OCI-M1 (cell line): ENCODE measurements at regions not wholly inside any gene's neighbourhood (a gene's known extent, or its start where the extent isn't known, plus 50 kb on each side); places are given as distances from the start of the nearest gene placed in this dataset.
"Not testable (repeated sequence)": the region's sequence is repeated elsewhere in the genome, so short reads cannot be mapped to it uniquely, and the experiment has no call there.

Experiments
- DNase-seq: peaks from one replicate; lab custom pipeline; 2025; lab: John Stamatoyannopoulos, UW

- DNase-seq = no peak
These were observed 193.7 kb downstream of the OSTF1 start for GRCh38 chr9:75282047-75282446.

- no peak for DNase-seq
These were observed 201.0 kb downstream of the OSTF1 start for GRCh38 chr9:75289332-75289731.

DNA sequence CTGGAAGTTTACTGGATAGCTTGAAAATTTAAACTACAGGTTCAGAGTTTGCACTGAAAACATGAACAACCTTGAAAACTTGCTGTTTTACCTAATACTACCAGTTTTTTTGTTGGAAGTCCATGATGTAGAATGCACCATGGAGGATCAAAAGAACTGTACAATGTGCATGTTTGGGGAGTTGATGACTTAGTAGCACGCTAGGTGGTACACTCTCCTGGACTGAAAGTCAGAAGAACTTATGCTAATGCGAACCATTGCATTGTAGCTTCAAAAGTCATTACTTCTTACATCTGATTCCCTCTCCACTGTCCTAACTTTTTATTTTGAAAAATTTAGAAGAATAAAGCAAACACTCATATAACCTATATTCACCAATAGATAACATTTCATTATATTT, 211.0 kb downstream of the OSTF1 start:
- DNase-seq = peak; percentile 20

DNA sequence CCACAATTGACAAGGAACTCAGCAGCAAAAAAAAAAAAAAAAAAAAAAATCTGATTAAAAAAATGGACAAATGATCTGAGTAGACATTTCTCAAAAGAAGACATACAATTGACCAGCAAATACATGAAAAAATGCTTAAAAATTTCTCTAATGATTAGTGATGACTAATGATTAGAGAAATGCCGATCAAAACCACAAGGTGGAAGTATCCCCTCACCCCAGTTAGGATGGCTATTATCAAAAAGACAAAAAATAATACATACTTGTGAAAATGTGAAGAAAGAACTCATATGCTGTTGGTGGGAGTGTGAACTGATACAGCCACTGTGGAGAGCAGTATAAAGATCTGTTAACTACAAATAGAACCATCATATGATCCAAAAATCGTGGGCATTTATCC, 245.3 kb downstream of the OSTF1 start:
- DNase-seq = no peak

DNA sequence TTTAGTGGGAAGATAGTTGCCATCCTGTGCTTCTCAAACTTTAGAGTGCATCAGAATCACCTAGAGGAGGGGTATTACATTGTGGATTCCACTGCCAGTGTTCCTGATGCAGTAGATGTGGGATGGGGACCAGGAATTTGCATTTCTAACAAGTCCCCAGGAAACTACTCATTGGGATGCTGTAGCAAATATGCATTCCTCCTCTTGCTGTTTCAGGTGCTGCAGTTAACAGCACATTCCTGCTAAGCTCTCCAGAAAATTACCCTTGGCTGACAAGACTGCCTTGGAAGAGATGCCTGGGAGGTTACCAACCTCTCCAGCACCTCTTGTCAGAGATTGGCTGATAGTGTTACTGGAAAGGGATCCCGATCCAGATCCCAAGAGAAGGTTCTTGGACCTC, 270.5 kb downstream of the OSTF1 start:
- no peak for DNase-seq

- DNase-seq = no peak
These were observed 271.3 kb downstream of the OSTF1 start for GRCh38 chr9:75359638-75360037.

- DNase-seq = no peak
These were observed 271.9 kb downstream of the OSTF1 start for GRCh38 chr9:75360252-75360651.

DNA sequence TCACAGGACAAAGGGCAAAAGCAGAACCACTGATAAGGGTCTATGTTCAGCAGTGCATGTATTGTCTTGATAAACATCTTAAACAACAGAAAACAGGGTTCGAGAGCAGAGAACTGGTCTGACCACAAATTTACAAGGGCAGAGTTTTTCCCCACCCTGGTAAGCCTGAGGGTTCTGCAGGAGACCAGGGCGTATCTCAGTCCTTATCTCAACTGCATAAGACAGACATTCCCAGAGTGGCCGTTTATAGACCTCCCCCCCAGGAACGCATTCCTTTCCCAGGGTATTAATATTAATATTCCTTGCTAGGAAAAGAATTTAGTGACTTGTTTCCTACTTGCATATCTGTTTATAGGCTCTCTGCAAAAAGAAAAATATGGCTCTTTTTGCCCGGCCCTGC, 274.1 kb downstream of the OSTF1 start:
- DNase-seq = not testable (repeated sequence)

DNA sequence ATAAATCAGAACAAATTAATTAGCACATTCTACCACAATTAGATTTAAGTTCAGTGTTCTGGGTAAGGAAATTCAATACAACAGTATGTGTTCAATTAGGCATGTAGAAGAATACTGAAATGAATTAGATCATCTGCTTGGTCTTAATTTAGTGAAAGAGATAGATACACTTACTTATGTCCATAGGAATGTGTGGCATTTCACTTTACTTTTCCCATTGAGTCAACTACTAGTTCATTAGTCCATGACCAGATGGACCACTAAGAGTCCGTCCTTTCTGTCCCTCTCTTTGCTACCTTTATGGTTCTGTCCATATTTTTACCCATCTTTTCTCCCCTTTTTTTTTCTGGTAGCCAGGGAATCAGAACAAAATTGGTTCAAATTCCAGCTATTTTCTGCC, 276.9 kb downstream of the OSTF1 start:
- DNase-seq = no peak

DNA sequence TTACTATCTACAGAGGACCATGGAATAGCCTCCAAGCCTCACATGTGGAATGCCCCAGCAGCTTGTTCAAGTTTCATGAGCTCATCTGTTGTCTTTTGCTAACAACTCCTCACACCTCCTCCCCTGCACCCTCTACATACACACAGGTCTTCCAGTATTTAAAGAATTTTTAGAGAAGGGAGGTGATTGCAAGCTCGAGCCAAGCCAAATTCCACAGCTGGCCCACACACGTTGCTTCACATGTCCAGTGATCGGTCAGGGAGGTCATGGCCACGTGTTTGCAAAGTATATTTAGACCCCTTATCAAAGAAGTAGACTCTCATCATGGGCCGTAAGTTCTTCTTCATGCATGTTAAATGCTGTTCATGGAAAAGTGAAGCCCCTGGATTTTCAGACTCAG, 281.7 kb downstream of the OSTF1 start:
- DNase-seq = no peak

GRCh38 chr9:75372499-75373268, 284.4 kb downstream of the OSTF1 start:
- no peak for DNase-seq

- DNase-seq = no peak
These were observed 288.5 kb downstream of the OSTF1 start for GRCh38 chr9:75376680-75377254.

GRCh38 chr9:75378036-75378435, 289.7 kb downstream of the OSTF1 start:
- DNase-seq = no peak

DNA sequence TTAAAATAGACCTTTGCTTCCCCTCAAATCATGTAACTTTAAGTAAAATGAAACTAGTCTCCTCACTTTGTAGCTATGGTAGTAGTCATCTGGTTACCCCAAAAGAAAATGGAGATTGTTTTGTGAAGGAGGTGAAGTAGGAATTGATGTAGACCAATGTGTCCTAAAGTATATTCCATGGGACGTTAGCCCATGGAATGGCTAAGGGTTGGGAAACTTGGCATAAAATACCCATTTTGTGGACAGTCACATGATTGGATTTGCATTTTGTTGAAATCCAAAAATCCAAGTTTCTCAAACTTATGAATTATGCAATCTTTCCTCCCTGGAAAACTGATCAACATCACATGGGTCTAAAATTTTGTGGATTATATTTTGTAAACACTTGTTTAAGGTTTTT, 290.6 kb downstream of the OSTF1 start:
- DNase-seq = no peak

GRCh38 chr9:75382126-75382525, 293.8 kb downstream of the OSTF1 start:
- DNase-seq = peak; percentile 9

DNA sequence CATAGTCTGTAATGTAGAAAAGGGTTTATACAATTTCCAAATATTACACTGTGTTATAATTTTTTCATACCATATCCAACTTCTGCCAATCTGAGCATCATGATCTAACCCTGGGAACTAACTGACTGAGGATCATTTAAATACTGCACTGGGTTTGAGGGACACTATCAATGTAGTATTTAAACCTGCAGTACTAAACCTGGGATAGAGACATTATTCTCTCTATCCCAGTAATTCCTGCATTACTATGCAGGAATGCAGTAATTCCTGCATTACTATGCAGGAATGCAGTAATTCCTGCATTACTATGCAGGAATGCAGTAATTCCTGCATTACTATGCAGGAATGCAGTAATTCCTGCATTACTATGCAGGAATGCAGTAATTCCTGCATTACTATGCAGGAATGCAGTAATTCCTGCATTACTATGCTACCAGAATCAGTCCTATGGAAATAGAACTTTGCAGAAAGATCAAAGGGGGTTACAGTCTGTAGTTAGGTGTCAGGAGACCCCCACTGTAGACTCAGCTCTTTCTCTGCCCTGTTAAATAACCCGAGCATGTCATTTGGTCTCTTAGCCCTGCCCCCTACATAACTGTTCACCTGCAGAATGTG, 295.2 kb downstream of the OSTF1 start:
- not testable (repeated sequence) for DNase-seq

- no peak for DNase-seq
These were observed 296.9 kb downstream of the OSTF1 start for GRCh38 chr9:75385236-75385635.

- DNase-seq = no peak
These were observed 300.8 kb downstream of the OSTF1 start for GRCh38 chr9:75389101-75389500.

- DNase-seq = no peak
These were observed 302.6 kb downstream of the OSTF1 start for GRCh38 chr9:75390951-75391350.

DNA sequence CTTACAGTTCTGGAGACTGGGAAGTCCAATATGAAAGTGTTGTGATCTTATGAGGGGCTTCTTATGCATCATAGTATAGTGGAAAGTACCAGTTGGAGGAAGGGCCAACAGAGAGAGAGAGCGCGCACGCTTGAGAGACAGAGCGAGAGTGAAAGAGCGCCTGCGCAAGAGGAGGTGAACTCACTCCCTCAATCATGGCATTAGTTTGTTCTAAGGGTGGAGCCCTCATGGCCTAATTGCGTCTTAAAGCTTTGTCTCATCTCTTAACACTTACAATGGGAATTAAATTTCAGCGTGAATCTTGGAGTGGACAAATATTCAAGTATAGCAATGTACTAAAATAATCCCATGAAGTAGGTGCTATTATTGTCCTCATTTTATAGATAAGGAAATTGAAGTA, 303.2 kb downstream of the OSTF1 start:
- no peak for DNase-seq

GRCh38 chr9:75395336-75395735, 307.0 kb downstream of the OSTF1 start:
- DNase-seq = no peak

- no peak for DNase-seq
These were observed 309.5 kb downstream of the OSTF1 start for GRCh38 chr9:75397836-75398235.

DNA sequence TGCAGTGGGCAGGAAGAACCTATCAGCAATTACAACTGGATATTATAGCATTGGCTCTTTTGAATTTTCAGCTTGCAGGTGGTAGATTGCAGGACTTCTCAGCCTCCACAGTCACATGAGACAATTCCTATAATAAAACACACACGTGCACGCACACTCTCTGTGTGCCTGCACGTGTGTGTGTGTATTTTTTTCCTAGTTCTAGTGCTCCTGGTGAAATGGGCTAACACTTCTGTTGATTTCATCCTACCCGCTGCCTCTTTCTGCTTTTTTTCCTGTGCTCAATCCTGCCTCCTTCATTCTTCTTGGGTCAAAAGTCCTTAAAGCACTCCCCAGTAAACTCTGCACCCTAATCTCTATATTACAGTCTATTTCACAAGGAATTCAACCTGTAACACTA, 320.1 kb downstream of the OSTF1 start:
- no peak for DNase-seq

- no peak for DNase-seq
These were observed 322.1 kb downstream of the OSTF1 start for GRCh38 chr9:75410405-75410804.
